ENCODE measurements at regions not wholly inside any gene's neighbourhood (a gene's known extent, or its start where the extent isn't known, plus 50 kb on each side); places are given as distances from the start of the nearest gene placed in this dataset.

DNA sequence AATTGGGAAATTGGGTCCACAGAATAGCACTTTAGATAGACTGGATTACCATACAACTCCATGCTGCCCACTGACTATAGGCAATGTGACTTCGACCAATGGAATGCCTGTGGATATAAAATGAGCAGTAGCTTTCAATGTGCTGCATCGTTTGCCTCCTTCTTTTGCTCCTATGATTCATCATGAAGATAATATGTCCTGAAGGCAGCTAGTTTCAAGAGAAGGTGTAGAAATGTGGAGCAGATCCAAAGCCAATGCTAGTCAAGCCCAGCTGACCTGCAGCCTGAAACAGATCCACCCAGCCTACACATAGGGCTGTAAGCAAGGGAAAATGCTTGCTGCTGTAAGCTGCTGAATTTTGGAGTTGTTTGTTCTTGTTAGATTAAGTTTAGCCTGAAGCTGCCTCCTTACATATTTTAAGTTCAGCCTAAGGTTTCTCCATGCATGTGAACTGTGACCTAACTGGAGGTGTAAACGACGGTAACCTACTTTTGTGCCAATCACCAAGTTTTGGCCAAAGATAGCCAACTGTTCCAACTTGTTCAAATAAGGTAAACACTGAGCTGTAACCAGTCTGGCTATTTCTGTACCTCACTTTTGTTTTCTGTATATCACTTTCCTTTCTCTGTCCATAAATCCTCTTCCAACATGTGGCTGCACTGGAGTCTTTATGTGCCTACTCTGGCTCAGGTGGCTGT lies 169.1 kb upstream of the AVPR1A start:
- TF ChIP-seq, protein P1, sequence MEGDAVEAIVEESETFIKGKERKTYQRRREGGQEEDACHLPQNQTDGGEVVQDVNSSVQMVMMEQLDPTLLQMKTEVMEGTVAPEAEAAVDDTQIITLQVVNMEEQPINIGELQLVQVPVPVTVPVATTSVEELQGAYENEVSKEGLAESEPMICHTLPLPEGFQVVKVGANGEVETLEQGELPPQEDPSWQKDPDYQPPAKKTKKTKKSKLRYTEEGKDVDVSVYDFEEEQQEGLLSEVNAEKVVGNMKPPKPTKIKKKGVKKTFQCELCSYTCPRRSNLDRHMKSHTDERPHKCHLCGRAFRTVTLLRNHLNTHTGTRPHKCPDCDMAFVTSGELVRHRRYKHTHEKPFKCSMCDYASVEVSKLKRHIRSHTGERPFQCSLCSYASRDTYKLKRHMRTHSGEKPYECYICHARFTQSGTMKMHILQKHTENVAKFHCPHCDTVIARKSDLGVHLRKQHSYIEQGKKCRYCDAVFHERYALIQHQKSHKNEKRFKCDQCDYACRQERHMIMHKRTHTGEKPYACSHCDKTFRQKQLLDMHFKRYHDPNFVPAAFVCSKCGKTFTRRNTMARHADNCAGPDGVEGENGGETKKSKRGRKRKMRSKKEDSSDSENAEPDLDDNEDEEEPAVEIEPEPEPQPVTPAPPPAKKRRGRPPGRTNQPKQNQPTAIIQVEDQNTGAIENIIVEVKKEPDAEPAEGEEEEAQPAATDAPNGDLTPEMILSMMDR (IDR thresholded peaks at IDR 0.05): no peak
- Mint-ChIP-seq H3K4me1 (ENCODE audit: low read depth) (no peaks in the 10 kb centered on the region; the same call in 1 of the 2 replicates), H3K9me3 (peaks cover 4% of the 10 kb centered on the region; the same call in 1 of the 2 replicates), H3K27ac (no peak overlapping the region), H3K36me3 (ENCODE audit: low read depth) (no peaks in the 10 kb centered on the region), H3K4me3 (no peak overlapping the region), H3K27me3 (ENCODE audit: insufficient read depth) (peaks cover 4% of the 10 kb centered on the region; the same call in 1 of the 2 replicates)
- DNase-seq: no peak

DNA sequence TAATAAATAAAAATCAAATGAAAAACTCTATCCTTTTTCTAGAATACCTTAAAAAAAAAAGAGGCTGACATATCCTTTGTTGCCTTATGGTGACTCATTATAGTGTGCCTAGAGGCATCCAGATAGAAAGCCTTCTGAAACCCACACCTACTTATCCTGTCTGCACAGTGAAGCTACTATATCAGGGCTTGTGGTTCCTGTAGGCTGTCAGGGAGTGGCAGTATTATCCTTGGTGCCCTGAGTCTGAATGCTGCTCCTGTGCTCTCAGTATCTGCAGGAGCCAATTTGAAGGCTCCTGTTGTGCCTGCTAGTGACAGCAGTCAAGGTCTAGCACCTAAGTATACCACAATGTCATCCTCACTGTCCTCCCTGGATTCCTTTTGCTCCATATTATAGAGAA lies 168.4 kb upstream of the AVPR1A start:
- Mint-ChIP-seq H3K27me3 (ENCODE audit: insufficient read depth) (peaks cover 1% of the 10 kb centered on the region; the same call in 1 of the 2 replicates), H3K4me1 (ENCODE audit: low read depth) (no peaks in the 10 kb centered on the region; the same call in 1 of the 2 replicates), H3K4me3 (no peak overlapping the region), H3K9me3 (peaks cover 4% of the 10 kb centered on the region; the same call in 1 of the 2 replicates), H3K27ac (no peak overlapping the region; the same call in 1 of the 2 replicates), H3K36me3 (ENCODE audit: low read depth) (no peaks in the 10 kb centered on the region)
- TF ChIP-seq, protein P1 (IDR thresholded peaks at IDR 0.05): no peak
- DNase-seq: peak; percentile 17

DNA sequence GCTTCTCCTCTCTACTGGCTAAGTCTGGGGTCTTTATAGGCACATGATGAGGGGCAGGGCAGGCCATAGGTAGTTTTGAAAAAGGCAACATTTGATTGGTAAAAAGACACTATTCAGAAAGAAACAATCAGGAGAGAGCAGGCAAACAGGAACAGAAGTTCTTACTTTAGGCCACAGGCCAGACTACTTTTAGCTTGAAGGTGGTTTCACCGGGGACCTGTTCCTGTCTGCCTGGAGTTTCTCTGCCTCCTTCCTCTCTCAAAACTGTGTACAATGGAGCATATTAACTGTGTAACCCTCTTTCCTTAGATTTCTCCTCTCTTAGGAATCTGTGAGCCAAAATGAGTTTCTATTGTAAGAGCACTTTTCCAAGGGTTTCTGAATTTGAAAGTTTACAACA lies 167.9 kb upstream of the AVPR1A start:
- no peak overlapping the region for H3K27ac Mint-ChIP-seq
- H3K4me3 Mint-ChIP-seq: no peak overlapping the region
- TF ChIP-seq, protein P1 (IDR thresholded peaks at IDR 0.05): no peak
- H3K4me1 Mint-ChIP-seq (ENCODE audit: low read depth): no peaks in the 10 kb centered on the region; the same call in 1 of the 2 replicates
- H3K9me3 Mint-ChIP-seq: peaks cover 4% of the 10 kb centered on the region; the same call in 1 of the 2 replicates
- H3K36me3 Mint-ChIP-seq (ENCODE audit: low read depth): no peaks in the 10 kb centered on the region
- DNase-seq: no peak
- H3K27me3 Mint-ChIP-seq (ENCODE audit: insufficient read depth): no peaks in the 10 kb centered on the region

DNA sequence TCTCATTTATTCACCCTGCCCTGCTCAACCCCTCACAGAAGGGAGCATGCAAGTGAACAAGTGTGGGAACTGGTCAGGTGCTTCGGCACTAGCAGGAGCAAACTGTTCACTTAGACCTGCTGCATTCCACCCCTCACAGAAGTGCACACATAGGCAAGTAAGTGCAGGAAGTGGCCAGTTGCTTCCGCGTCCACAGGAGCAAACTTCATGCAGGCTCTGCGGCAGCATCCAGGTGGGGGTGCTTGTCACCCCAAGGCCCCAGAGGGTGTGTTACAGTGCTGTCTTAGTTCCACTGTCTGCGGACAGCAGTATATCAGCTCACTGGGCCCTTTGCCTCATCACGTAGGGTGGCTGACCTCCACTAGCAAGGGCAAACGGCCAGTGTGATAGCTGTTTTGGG lies 167.3 kb upstream of the AVPR1A start:
- H3K27me3 Mint-ChIP-seq (ENCODE audit: insufficient read depth): no peaks in the 10 kb centered on the region
- H3K27ac Mint-ChIP-seq: no peak overlapping the region
- no peak for DNase-seq
- TF ChIP-seq, protein P1 (IDR thresholded peaks at IDR 0.05): no peak
- H3K9me3 Mint-ChIP-seq: peaks cover 4% of the 10 kb centered on the region; the same call in 1 of the 2 replicates
- no peaks in the 10 kb centered on the region; the same call in 1 of the 2 replicates for H3K4me1 Mint-ChIP-seq (ENCODE audit: low read depth)
- H3K36me3 Mint-ChIP-seq (ENCODE audit: low read depth): no peaks in the 10 kb centered on the region
- no peak overlapping the region for H3K4me3 Mint-ChIP-seq

DNA sequence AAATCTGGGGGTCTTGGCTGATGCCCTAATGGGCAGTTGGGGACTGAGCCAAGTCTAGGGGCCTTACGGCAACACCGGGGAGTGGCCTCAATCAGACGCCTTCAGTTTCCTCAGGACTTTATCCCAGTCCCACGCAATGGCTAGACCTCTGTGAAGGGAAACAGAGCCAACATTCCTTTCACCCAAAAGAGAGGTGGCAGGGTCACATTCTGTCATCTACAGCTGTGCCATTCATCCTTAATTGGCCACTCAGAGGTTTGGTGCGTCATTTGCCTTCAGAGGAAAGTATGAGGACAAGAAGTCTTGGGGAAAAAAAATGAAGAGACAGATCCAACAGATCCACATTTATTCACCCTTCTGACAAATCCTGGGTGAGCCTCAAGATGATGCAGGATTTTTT lies 166.9 kb upstream of the AVPR1A start:
- Mint-ChIP-seq H3K36me3 (ENCODE audit: low read depth) (no peaks in the 10 kb centered on the region), H3K4me1 (ENCODE audit: low read depth) (no peaks in the 10 kb centered on the region; the same call in 1 of the 2 replicates), H3K4me3 (no peak overlapping the region), H3K27ac (no peak overlapping the region), H3K9me3 (0 out of 2 replicates have a peak, but pooled peaks cover 4% of the 10 kb centered on the region), H3K27me3 (ENCODE audit: insufficient read depth) (no peaks in the 10 kb centered on the region)
- TF ChIP-seq, protein P1 (IDR thresholded peaks at IDR 0.05): no peak
- no peak for DNase-seq
